Stimulated activated naive CD8-positive, alpha-beta T cell treated with anti-CD3 and anti-CD28 coated beads, Interleukin-15, Interleukin-2, amounts not matched to agents 100 U/mL and 50 U/mL, for 24 hours (primary cell): ENCODE measurements at regions not wholly inside any gene's neighbourhood (a gene's known extent, or its start where the extent isn't known, plus 50 kb on each side); places are given as distances from the start of the nearest gene placed in this dataset.
"Not testable (repeated sequence)": the region's sequence is repeated elsewhere in the genome, so short reads cannot be mapped to it uniquely, and the experiment has no call there.

Experiments used
- ATAC-seq: fragments of 150-1000 bp; cut with Tn5 transposase; one replicate; pipeline ENCODE4 v1.10.0; 2021
- DNase-seq: peaks from one replicate; pipeline ENCODE4 v3.0.0; 2021

DNA sequence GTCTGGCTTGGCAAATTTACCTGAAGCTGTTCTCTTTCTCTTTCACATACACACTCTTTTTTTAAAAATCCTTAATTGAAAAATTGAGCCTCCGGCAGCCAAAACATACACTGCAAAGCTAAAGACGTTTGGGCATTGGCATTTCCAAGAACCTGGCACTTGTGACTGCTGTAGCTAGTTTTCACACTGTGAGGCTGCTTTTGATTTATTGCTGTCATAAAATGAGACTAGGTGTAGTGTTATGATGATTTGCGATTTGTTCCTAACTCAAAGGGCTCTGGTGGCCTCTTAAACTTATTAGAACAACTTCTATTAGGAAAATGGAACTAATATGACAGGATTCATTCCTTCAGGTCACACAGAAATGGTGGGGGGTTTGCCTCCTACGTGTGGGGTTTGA, 377.1 kb upstream of the FAR2 start:
- ATAC-seq (no peak), DNase-seq (no peak)

- ATAC-seq = no peak
- DNase-seq = no peak
These were observed 373.5 kb upstream of the FAR2 start for GRCh38 chr12:28775556-28775955.

DNA sequence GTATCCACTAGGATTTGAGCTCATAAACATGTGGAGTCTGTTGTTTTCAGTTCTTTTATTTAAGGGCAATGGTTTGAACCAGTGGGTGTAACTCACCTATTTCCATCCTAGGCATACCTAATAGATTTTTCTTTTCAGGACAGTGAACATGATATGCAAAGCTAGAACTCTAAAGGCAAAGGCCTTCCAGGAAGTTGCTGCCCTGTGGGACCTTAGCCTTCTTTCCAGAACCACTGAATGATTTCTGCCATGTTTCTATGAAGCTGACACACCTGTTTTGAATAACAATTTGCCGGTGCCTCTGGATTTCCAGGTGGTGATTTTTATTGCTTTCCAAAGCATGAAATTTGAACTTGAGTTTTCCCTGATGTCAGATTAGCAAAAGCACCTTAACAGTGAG, 372.9 kb upstream of the FAR2 start:
- DNase-seq (no peak), ATAC-seq (no peak)

- DNase-seq (no peak), ATAC-seq (no peak)
These were observed 372.1 kb upstream of the FAR2 start for GRCh38 chr12:28776913-28777422.

GRCh38 chr12:28777603-28778365, 371.3 kb upstream of the FAR2 start:
- no peak for ATAC-seq
- no peak for DNase-seq

GRCh38 chr12:28780096-28780495, 369.0 kb upstream of the FAR2 start:
- ATAC-seq (no peak), DNase-seq (no peak)

- no peak for DNase-seq
- no peak for ATAC-seq
These were observed 368.1 kb upstream of the FAR2 start for GRCh38 chr12:28780960-28781359.

DNA sequence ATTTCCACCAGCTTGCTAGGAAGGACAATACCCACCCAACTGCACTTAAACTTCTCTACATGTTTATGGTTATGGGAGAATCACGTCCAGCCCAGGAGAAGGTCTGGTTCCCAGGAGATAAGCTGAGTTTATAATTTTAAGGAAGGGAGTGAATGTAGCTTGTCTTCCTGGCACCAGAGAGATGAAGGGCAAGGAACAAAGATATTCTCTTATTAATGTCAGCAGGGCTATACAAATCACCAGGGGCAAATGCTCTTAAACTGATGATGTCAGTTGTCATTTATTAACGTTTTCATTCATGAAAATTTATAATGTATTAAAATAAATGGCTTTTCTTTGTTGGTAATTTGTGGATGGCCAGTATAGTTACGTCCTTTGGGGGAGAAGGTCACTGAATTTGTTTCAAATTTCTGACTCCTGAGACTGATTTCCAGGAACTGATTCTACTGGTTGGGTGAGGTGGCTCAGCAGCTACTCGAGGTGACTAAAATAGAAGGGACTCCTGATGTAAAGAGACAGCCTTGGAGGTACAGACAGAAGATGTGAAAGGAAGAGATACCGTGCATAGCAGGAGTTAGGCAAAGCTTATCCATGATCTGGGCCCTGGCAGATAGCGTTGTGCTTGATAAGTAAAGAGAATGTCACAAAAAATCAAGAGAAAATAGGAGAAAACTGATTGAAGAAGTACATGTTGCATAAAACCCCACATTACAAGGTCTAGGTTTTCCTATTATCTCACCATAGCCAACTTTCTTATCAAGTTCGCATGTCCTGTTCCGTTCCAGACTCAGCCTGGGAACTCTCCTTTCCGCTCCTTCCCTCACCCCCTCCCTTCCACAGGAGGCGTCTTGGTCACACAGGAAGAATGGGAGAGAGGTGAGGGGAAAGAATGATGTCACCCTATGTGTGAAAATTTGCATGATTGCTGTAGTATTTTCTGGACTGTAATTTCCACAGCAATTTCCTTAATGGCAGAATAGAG, 367.1 kb upstream of the FAR2 start:
- DNase-seq (no peak), ATAC-seq (no peak)

DNA sequence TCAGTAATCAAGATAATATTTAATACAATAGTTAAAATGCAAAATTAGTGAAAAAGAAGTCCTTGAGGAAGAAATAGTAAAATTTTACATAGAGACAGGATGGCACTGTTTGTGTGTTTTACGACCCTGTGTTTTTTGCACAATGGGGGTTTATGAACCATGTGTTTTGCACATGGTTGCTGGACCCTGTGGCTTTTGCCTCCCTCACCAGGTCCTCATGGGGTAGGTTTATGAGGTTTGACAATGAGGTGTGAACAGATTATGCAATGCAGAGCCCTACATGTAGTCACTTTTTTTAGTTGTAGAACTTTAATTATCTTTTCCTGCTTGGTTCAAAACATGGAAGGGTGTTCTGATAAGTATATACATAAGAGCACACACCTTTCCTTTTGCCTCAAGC, 366.3 kb upstream of the FAR2 start:
- no peak for ATAC-seq
- DNase-seq = no peak

GRCh38 chr12:28787151-28787550, 361.9 kb upstream of the FAR2 start:
- no peak for ATAC-seq
- no peak for DNase-seq

DNA sequence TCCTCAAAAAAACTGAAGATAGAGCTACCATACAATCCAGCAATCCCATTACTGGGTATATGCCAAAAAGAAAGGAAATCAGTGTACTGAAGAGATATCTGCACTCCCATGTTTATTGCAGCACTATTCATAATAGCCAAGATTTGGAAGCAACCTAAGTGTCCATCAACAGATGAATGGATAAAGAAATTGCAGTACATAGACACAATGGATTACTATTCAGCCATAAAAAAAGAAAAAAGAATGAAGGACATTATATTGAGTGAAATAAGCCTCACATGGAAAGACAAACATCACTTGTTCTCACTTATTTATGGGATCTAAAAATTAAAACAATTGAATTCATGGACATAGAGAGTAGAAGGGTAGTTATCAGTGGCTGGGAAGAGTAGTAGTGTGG, 360.8 kb upstream of the FAR2 start:
- DNase-seq, ATAC-seq: not testable (repeated sequence)

DNA sequence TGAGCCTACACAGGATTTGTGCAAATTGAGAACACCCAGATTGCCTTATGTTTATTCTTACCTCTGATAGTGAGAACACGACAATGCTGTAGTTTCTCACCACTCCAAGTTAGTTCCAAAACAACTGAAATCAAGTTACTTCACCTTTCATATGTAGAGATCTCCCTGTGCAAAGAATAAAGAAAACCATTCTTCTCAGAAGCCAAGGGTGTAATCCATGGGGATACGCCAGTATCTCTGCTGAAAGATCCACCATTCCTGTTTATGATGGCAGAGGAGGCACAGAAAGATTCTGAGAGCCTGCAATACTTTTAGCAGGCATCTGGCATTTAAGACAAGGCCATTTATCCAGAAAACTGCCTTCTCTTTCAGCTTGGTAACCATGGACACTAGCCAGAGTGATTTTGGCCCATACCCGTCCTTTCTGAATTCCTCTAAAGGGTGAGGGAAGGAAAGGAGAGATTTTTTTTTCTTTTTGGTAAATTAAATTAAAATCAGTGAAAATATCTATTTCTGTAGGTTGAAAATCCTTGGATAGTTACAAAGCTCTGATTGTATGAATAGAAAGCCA, 355.4 kb upstream of the FAR2 start:
- ATAC-seq = no peak
- no peak for DNase-seq

DNA sequence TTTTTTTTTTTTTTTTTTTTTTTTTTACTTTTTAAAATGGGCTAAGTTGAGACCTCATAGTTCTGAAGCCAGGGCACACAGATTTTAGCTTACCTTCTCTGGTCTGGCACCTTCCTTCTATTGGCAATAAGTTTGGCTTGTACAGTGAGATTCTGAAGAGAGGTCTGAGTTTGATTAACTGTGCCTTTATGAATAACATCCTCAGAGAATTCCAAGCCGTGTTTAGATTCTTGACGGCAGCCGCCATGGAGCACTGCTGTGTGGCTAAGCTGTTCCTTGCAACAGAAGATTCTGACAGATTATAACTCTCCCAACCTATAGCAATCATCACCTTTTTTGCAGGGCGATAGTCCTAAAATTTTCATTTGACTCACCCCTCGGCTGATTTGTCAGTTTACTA, 354.9 kb upstream of the FAR2 start:
- no peak for DNase-seq
- no peak for ATAC-seq

DNA sequence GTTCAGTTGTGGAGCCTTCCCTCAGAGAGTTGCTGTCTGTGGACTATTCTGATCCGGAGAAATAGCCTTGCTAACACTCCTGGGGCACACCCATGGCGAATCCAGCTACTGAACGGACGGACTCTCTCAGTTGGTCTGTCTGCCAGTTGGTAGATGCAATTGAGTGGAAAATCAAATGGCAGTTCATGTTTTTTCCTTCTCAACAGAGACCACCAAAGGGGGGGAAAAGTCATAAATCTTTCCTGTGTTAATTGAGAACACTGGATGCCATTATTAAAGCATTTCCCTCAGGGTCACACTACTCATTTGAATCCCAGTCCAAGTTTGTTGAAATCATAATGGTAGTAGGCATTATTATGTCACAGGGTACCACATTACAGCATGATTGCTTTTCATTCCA, 354.3 kb upstream of the FAR2 start:
- DNase-seq (no peak), ATAC-seq (no peak)

- ATAC-seq (no peak), DNase-seq (no peak)
These were observed 353.8 kb upstream of the FAR2 start for GRCh38 chr12:28795311-28795710.

- ATAC-seq = no peak
- no peak for DNase-seq
These were observed 349.7 kb upstream of the FAR2 start for GRCh38 chr12:28799348-28799747.

- ATAC-seq (no peak), DNase-seq (no peak)
These were observed 348.9 kb upstream of the FAR2 start for GRCh38 chr12:28800129-28800528.

- no peak for ATAC-seq
These were observed 346.2 kb upstream of the FAR2 start for GRCh38 chr12:28802706-28803438.

DNA sequence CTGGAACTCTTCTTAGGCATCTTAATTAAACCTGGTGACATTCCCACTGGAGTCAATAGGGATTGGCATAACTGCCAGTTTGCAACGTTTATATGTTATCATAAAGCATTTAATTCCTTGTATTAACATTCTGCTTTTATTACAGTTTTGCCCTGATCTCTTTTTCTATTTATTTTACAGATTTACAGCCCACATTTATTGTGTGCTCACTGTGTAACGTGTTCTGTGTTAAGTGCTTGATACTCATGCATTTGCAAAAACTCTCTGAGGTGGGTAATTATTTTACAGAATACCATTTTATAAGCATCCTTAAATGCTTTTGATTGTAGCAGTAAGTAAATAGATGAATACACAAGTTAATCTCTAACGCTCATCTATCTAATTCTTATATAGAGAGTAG, 341.5 kb upstream of the FAR2 start:
- no peak for ATAC-seq

More at GRCh38 chr12:28802706-28803438, 346.2 kb upstream of the FAR2 start:
- DNase-seq = no peak

GRCh38 chr12:28811457-28811856, 337.6 kb upstream of the FAR2 start:
- DNase-seq (no peak), ATAC-seq (no peak)

More for the DNA sequence above, 341.5 kb upstream of the FAR2 start:
- no peak for DNase-seq

DNA sequence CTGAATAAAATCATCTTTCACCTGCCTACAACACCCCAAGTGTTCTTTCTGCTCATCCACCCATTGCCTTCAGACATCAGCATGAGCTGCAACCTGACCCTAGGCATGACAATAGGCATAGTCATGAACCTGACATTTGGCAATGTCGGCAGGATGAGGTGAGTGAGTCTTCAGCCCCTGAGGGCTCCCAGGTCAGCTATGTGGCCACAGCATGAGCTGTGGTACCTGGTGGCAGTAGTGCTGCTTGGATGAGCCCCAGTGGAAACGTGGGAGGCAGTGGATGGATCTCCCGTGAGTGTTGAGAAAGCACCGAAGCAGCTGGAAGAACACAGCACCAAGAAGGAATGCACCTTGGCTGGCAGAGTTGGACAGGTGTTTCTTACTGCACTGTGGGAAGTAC, 334.8 kb upstream of the FAR2 start:
- DNase-seq (no peak), ATAC-seq (no peak)

DNA sequence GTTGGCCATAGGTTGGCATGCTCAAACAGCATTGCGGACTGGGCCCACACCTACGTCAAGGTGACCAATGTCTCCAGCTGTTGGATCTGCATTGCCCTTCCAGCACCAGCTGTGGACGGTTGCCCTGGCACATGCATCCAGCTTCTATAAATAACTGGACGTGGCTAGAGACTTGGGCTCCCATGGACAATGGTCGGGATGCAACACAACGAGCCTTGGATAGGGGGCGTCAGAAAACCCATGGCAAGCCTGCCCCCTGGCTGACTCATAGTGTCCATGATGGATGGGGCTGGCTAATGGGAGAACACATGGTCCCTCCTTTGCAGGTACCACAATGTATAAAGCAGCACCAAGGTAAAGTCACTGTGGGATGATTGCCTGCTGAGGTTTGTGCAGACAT, 331.6 kb upstream of the FAR2 start:
- no peak for DNase-seq
- no peak for ATAC-seq
